K562 (cell line): ENCODE measurements at regions not wholly inside any gene's neighbourhood (a gene's known extent, or its start where the extent isn't known, plus 50 kb on each side); places are given as distances from the start of the nearest gene placed in this dataset.

Experiments
- ATAC-seq: fragments of 200-7000 bp; cut with Tn5 transposase; 3 replicates; pipeline ENCODE4 v1.9.1; 2020; ENCODE audit warnings: moderate library complexity
- BruUV-seq: library from RNA; stranded (reverse); fragments of 400-500 nt; replicated peaks from 2 replicates; lab custom pipeline; 2021; lab: Mats Ljungman, UMichigan
- CTCF ChIA-PET: fragments of 300-600 bp; formaldehyde crosslinking; extraction: SDS; loops from one replicate; lab custom pipeline; 2021; ENCODE audit warnings: low intra/inter-chr PET ratio; lab: Yijun Ruan, JAX
- POLR2A ChIA-PET: fragments of 300-600, 350-650 bp; sonication (Branson Sonifier 250); formaldehyde crosslinking; extraction: SDS; loops from one replicate; lab custom pipeline; 2021; ENCODE audit warnings: antibody characterized with exemption, inconsistent platforms; lab: Yijun Ruan, JAX
- DNase-seq, 4 experiments: peaks; one replicate each; pipeline versions ENCODE4 v3.0.0 to v3.0.0-alpha.2; 2011 to 2018; ENCODE audit warnings: low spot score in 3 of 4, mixed read lengths in 3 of 4; ENCODE audit errors: extremely low read depth in 1 of 4
- FAIRE-seq: peaks from 2 replicates; lab custom pipeline; 2011; peaks lifted over from hg19 to GRCh38; lab: Jason Lieb, UNC
- H2AFZ ChIP-seq: 2 replicates; pipeline ENCODE4 v1.6.0; 2011; ENCODE audit warnings: low read depth, low read length, control low read depth, inconsistent platforms
- H3K27ac ChIP-seq: fragments of 200-600 bp; 3 replicates; pipeline ENCODE4 v1.8.0; 2011; ENCODE audit warnings: low read depth, mild to moderate bottlenecking, control low read depth, inconsistent platforms, low read length, moderate library complexity, mixed read lengths; ENCODE audit errors: extremely low read depth
- H3K27me3 ChIP-seq, 2 experiments: fragments of 300-600 bp in 1 of 2; 2 replicates in 1 of 2; 3 replicates in 1 of 2; pipeline versions ENCODE4 v1.6.0 to v1.8.0; 2011; ENCODE audit warnings: inconsistent platforms in 2 of 2, low read length in 2 of 2, mild to moderate bottlenecking in 1 of 2, mixed read lengths in 1 of 2, moderate library complexity in 1 of 2; ENCODE audit not compliant: control insufficient read depth in 2 of 2, insufficient read depth in 2 of 2
- H3K36me3 ChIP-seq: fragments of 300-600 bp; 3 replicates; pipeline ENCODE4 v1.8.0; 2011; ENCODE audit warnings: mild to moderate bottlenecking, low read length, inconsistent platforms; ENCODE audit not compliant: control insufficient read depth, insufficient read depth
- H3K4me1 ChIP-seq, 2 experiments: fragments of 200-600 bp in 1 of 2; replicated peaks in 1 of 2; 2 replicates in 1 of 2; 3 replicates in 1 of 2; pipeline versions ENCODE4 v1.5.1 to v1.8.0; 2011; ENCODE audit warnings: inconsistent platforms in 2 of 2, low read length in 2 of 2, mild to moderate bottlenecking in 1 of 2, mixed read lengths in 1 of 2, moderate library complexity in 1 of 2; ENCODE audit not compliant: control insufficient read depth in 2 of 2, insufficient read depth in 2 of 2
- H3K4me2 ChIP-seq: 2 replicates; pipeline ENCODE4 v1.6.1; 2011; ENCODE audit warnings: low read length, control low read depth, inconsistent platforms, mixed read lengths; ENCODE audit not compliant: insufficient read depth
- H3K4me3 ChIP-seq: fragments of 200-600 bp; sonication (generic), shearing (Covaris generic); 2 replicates; pipeline ENCODE4 v1.5.1; 2016; ENCODE audit warnings: control low read depth, inconsistent platforms
- H3K79me2 ChIP-seq: fragments of 200-600 bp; 3 replicates; pipeline ENCODE4 v1.8.0; 2011; ENCODE audit warnings: low read length, inconsistent platforms; ENCODE audit not compliant: control insufficient read depth, insufficient read depth
- H3K9ac ChIP-seq, 2 experiments: 2 replicates each; pipeline versions ENCODE4 v1.6.0 to v1.6.1; 2011; ENCODE audit warnings: low read depth in 2 of 2, low read length in 2 of 2, control low read depth in 1 of 2, inconsistent platforms in 1 of 2, mild to moderate bottlenecking in 1 of 2, mixed read lengths in 1 of 2; ENCODE audit not compliant: insufficient read depth in 1 of 2
- H3K9me1 ChIP-seq: one replicate; pipeline ENCODE4 v1.6.0; 2011; ENCODE audit warnings: inconsistent platforms, mild to moderate bottlenecking, low read length, moderate library complexity; ENCODE audit not compliant: control insufficient read depth, insufficient read depth
- H3K9me3 ChIP-seq: replicated peaks from 2 replicates; pipeline ENCODE4 v1.5.1; 2011; ENCODE audit warnings: low read depth, low read length, inconsistent platforms; ENCODE audit not compliant: control insufficient read depth, insufficient read depth
- H4K20me1 ChIP-seq: replicated peaks from 2 replicates; pipeline ENCODE4 v1.6.1; 2011; ENCODE audit warnings: low read length, inconsistent platforms, mixed read lengths; ENCODE audit not compliant: control insufficient read depth, insufficient read depth
- EZH2 ChIP-seq: IDR thresholded peaks from 2 replicates; pipeline ENCODE4 v1.6.1; 2012; ENCODE audit warnings: low read depth, mild to moderate bottlenecking, inconsistent platforms, low read length, borderline replicate concordance
- FOXM1 ChIP-seq, 2 experiments: fragments of 450-650 bp in 1 of 2; sonication (generic) in 1 of 2; formaldehyde crosslinking in 1 of 2; IDR thresholded peaks; 2 replicates each; pipeline versions ENCODE4 v1.6.1 to v1.9.0; 2017 to 2022; ENCODE audit warnings: low read depth in 2 of 2, mild to moderate bottlenecking in 2 of 2, missing genetic modification reagents in 1 of 2, moderate library complexity in 1 of 2
- MAFK ChIP-seq: IDR thresholded peaks from 2 replicates; pipeline ENCODE4 v1.6.1; 2011; ENCODE audit warnings: low read length, improper control_type of control experiment
- NFRKB ChIP-seq: fragments of 450-650 bp; IDR thresholded peaks from 2 replicates; pipeline ENCODE4 v1.6.1; 2016; ENCODE audit warnings: low read depth
- TAF1 ChIP-seq: IDR thresholded peaks from 2 replicates; pipeline ENCODE4 v1.6.1; 2011; ENCODE audit warnings: mild to moderate bottlenecking, low read length, moderate library complexity; ENCODE audit not compliant: insufficient read depth, control insufficient read depth, severe bottlenecking; ENCODE audit errors: extremely low read depth
- WGBS: fragments of 100-300 bp; shearing (Covaris generic); methylation state at CpG from one replicate; pipeline ENCODE4 v1.1.6; 2016; ENCODE audit warnings: low coverage, mixed read lengths; ENCODE audit not compliant: insufficient coverage; ENCODE audit errors: missing lambda C conversion rate; 5-methylcytosine and 5-hydroxymethylcytosine counted together
- in situ Hi-C: fragments of 300-500 bp; cut with MboI; formaldehyde crosslinking; loops from 4 replicates; pipeline ENCODE4 v1.15.0; 2018; ENCODE audit warnings: inconsistent platforms, mixed read lengths
- intact Hi-C: fragments of 100-400 bp; cut with micrococcal nuclease; formaldehyde crosslinking; loops from 2 replicates; pipeline ENCODE4 v1.14.2; 2022
- TF ChIP-seq, protein P1 (sequence below): fragments of 250-450 bp; sonication (Bioruptor Pico); IDR thresholded peaks from 2 replicates; pipeline ENCODE4 v1.5.0; 2020; ENCODE audit warnings: mild to moderate bottlenecking
- TF ChIP-seq, protein P2 (sequence below): fragments of 250-450 bp; sonication (Bioruptor Pico); IDR thresholded peaks from 2 replicates; pipeline ENCODE4 v1.4.0; 2020; ENCODE audit warnings: mild to moderate bottlenecking, moderate library complexity

GRCh38 chr6:113129991-113130390 is 727.2 kb upstream of the MARCKS start:
- ChIA-PET POLR2A (no interaction called here), CTCF (interaction anchor here (0.6 kb wide), 1 partner anchor 11 kb away, joined by 3 read pairs; no protein-coding TSS in a partner anchor)
- Histone ChIP-seq H3K9me1 (no peaks in the 10 kb centered on the region), H3K36me3 (no peaks in the 10 kb centered on the region), H3K9ac (no peak overlapping the region), H3K27me3 (no peaks in the 10 kb centered on the region), H3K4me2 (no peak overlapping the region), H3K4me1 (no peaks in the 10 kb centered on the region), H3K27ac (no peak overlapping the region), H4K20me1 (no peaks in the 10 kb centered on the region), H2AFZ (no peak overlapping the region), H3K79me2 (no peaks in the 10 kb centered on the region), H3K9me3 (no peaks in the 10 kb centered on the region), H3K4me3 (no peak overlapping the region)
- intact Hi-C loops = no loop called here
- no TSS peak for BruUV-seq
- ATAC-seq (no peak), DNase-seq (no peak), FAIRE-seq (no peak)
- 0% methylated on average over 2 of the region's 2 CpGs for WGBS
- TF ChIP-seq FOXM1 (IDR thresholded peaks at IDR 0.05; ENCODE audit: low read depth) = no peak
- TF ChIP-seq FOXM1 (CRISPR knock-in tag; IDR thresholded peaks at IDR 0.05; ENCODE audit: low read depth) = no peak
- TF ChIP-seq NFRKB = no peak
- TF ChIP-seq MAFK = no peak
- in situ Hi-C loops = no loop called here

- in situ Hi-C loops = no loop called here
- Histone ChIP-seq H3K4me2 (no peak overlapping the region), H3K4me1 (no peaks in the 10 kb centered on the region), H3K9me3 (no peaks in the 10 kb centered on the region), H4K20me1 (no peaks in the 10 kb centered on the region), H3K27me3 (no peaks in the 10 kb centered on the region), H3K79me2 (no peaks in the 10 kb centered on the region), H3K9me1 (no peaks in the 10 kb centered on the region), H3K9ac (no peak overlapping the region), H2AFZ (peak overlapping the region; percentile 48; the same call in 1 of the 2 replicates), H3K27ac (no peak overlapping the region), H3K4me3 (no peak overlapping the region), H3K36me3 (no peaks in the 10 kb centered on the region)
- no TSS peak for BruUV-seq
- FAIRE-seq = no peak
- POLR2A ChIA-PET = interaction anchor here (0.5 kb wide), 1 partner anchor 1650 kb away, joined by 4 read pairs; no protein-coding TSS in a partner anchor
- peak in 1 of 4 experiments; percentile 6 for DNase-seq
- CTCF ChIA-PET = no interaction called here
- intact Hi-C loops = no loop called here
- ATAC-seq = no peak
- WGBS = 11% methylated on average over 6 of the region's 7 CpGs
- TF ChIP-seq EZH2 (no peak), TAF1 (no peak)
- TF ChIP-seq, protein P1, sequence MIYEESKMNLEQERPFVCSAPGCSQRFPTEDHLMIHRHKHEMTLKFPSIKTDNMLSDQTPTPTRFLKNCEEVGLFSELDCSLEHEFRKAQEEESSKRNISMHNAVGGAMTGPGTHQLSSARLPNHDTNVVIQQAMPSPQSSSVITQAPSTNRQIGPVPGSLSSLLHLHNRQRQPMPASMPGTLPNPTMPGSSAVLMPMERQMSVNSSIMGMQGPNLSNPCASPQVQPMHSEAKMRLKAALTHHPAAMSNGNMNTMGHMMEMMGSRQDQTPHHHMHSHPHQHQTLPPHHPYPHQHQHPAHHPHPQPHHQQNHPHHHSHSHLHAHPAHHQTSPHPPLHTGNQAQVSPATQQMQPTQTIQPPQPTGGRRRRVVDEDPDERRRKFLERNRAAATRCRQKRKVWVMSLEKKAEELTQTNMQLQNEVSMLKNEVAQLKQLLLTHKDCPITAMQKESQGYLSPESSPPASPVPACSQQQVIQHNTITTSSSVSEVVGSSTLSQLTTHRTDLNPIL (CRISPR knock-in tag) = no peak
- TF ChIP-seq, protein P2, sequence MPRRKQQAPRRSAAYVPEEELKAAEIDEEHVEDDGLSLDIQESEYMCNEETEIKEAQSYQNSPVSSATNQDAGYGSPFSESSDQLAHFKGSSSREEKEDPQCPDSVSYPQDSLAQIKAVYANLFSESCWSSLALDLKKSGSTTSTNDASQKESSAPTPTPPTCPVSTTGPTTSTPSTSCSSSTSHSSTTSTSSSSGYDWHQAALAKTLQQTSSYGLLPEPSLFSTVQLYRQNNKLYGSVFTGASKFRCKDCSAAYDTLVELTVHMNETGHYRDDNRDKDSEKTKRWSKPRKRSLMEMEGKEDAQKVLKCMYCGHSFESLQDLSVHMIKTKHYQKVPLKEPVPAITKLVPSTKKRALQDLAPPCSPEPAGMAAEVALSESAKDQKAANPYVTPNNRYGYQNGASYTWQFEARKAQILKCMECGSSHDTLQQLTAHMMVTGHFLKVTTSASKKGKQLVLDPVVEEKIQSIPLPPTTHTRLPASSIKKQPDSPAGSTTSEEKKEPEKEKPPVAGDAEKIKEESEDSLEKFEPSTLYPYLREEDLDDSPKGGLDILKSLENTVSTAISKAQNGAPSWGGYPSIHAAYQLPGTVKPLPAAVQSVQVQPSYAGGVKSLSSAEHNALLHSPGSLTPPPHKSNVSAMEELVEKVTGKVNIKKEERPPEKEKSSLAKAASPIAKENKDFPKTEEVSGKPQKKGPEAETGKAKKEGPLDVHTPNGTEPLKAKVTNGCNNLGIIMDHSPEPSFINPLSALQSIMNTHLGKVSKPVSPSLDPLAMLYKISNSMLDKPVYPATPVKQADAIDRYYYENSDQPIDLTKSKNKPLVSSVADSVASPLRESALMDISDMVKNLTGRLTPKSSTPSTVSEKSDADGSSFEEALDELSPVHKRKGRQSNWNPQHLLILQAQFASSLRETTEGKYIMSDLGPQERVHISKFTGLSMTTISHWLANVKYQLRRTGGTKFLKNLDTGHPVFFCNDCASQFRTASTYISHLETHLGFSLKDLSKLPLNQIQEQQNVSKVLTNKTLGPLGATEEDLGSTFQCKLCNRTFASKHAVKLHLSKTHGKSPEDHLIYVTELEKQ (CRISPR knock-in tag) = no peak
Measured at GRCh38 chr6:113137426-113137825, 719.7 kb upstream of the MARCKS start.
